DOHH2 (cell line): ENCODE measurements at regions not wholly inside any gene's neighbourhood (a gene's known extent, or its start where the extent isn't known, plus 50 kb on each side); places are given as distances from the start of the nearest gene placed in this dataset.

Experiments used
- H3F3A ChIP-seq: fragments of 200-600 bp; sonication (generic), shearing (Covaris generic); 2 replicates; pipeline ENCODE4 v1.6.0; 2016; ENCODE audit warnings: antibody characterized with exemption, mild to moderate bottlenecking; ENCODE audit not compliant: control insufficient read depth, insufficient read depth
- H3K27ac ChIP-seq: fragments of 200-600 bp; sonication (generic); 2 replicates; pipeline ENCODE4 v1.5.1; 2014; ENCODE audit warnings: low read depth, mild to moderate bottlenecking, low read length, moderate library complexity
- H3K27me3 ChIP-seq: fragments of 200-600 bp; sonication (generic); 2 replicates; pipeline ENCODE4 v1.6.1; 2014; ENCODE audit warnings: mild to moderate bottlenecking, low read length, mixed read lengths; ENCODE audit not compliant: control insufficient read depth
- H3K36me3 ChIP-seq: fragments of 200-600 bp; sonication (generic); 2 replicates; pipeline ENCODE4 v1.6.1; 2014; ENCODE audit warnings: mild to moderate bottlenecking, low read length, moderate library complexity, mixed read lengths; ENCODE audit not compliant: control insufficient read depth
- H3K4me1 ChIP-seq: fragments of 200-600 bp; sonication (generic); 2 replicates; pipeline ENCODE4 v1.6.1; 2014; ENCODE audit warnings: mild to moderate bottlenecking, low read length, mixed read lengths; ENCODE audit not compliant: control insufficient read depth
- H3K4me2 ChIP-seq: fragments of 200-600 bp; sonication (generic); 2 replicates; pipeline ENCODE4 v1.6.0; 2014; ENCODE audit warnings: mild to moderate bottlenecking, low read length, moderate library complexity
- H3K4me3 ChIP-seq: fragments of 200-600 bp; sonication (generic); 2 replicates; pipeline ENCODE4 v1.5.1; 2014; ENCODE audit warnings: mild to moderate bottlenecking, low read length, mixed read lengths
- H3K79me2 ChIP-seq: fragments of 200-600 bp; sonication (generic); 2 replicates; pipeline ENCODE4 v1.6.1; 2014; ENCODE audit warnings: mild to moderate bottlenecking, low read length, mixed read lengths; ENCODE audit not compliant: control insufficient read depth
- H3K9me2 ChIP-seq: fragments of 200-600 bp; sonication (generic); replicated peaks from 2 replicates; pipeline ENCODE4 v1.6.1; 2014; ENCODE audit warnings: mild to moderate bottlenecking, low read length, mixed read lengths; ENCODE audit not compliant: control insufficient read depth
- H3K9me3 ChIP-seq: fragments of 200-600 bp; sonication (generic); 2 replicates; pipeline ENCODE4 v1.6.1; 2014; ENCODE audit warnings: antibody characterized with exemption, low read length, mixed read lengths; ENCODE audit not compliant: control insufficient read depth, insufficient read depth
- H4K20me1 ChIP-seq: fragments of 200-600 bp; sonication (generic); 2 replicates; pipeline ENCODE4 v1.6.0; 2014; ENCODE audit warnings: low read depth, mild to moderate bottlenecking, antibody characterized with exemption, low read length, moderate library complexity; ENCODE audit not compliant: control insufficient read depth, insufficient read depth
- EZH2phosphoT487 ChIP-seq: fragments of 200-600 bp; sonication (generic); IDR thresholded peaks from 2 replicates; pipeline ENCODE4 v1.6.1; 2017; ENCODE audit warnings: borderline replicate concordance, mild to moderate bottlenecking, antibody characterized with exemption, low read length, moderate library complexity, mixed read lengths
- TF ChIP-seq, protein P1 (sequence below): fragments of 200-600 bp; sonication (generic); IDR thresholded peaks from one replicate; pipeline ENCODE4 v1.5.1; 2014; ENCODE audit warnings: antibody characterized with exemption, mild to moderate bottlenecking, low read depth, low read length; ENCODE audit not compliant: poor library complexity, severe bottlenecking

DNA sequence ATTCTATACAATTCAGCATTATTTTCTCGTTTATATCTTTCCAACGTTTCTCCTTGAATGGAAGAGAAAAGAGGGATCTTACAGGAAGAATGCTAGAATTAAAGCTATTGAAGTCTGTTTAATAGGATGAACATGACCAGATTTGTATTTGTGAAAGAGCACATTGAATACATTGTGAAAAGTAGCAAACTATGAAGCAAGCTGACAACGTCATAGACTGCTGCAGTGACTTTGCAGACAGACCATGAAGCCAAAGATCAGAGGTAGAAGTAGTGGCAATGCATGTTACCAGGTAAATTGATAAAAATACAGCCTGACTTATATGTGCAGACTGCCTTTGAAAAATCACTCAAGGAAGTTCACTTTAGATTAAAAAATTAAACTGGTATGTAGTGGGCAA, 146.1 kb downstream of the RASSF9 start:
- H3K4me2 ChIP-seq, result no peak overlapping the region
- no peaks in the 10 kb centered on the region for H3K4me1 ChIP-seq
- H3F3A ChIP-seq, result no peaks in the 10 kb centered on the region
- no peaks in the 10 kb centered on the region for H3K36me3 ChIP-seq
- H3K27ac ChIP-seq, result no peak overlapping the region
- no peaks in the 10 kb centered on the region for H3K27me3 ChIP-seq
- no peaks in the 10 kb centered on the region for H3K9me2 ChIP-seq
- H3K79me2 ChIP-seq, result no peaks in the 10 kb centered on the region
- no peaks in the 10 kb centered on the region for H4K20me1 ChIP-seq
- no peak overlapping the region for H3K4me3 ChIP-seq
- no peaks in the 10 kb centered on the region for H3K9me3 ChIP-seq
- TF ChIP-seq EZH2phosphoT487, result no peak
- TF ChIP-seq, protein P1, sequence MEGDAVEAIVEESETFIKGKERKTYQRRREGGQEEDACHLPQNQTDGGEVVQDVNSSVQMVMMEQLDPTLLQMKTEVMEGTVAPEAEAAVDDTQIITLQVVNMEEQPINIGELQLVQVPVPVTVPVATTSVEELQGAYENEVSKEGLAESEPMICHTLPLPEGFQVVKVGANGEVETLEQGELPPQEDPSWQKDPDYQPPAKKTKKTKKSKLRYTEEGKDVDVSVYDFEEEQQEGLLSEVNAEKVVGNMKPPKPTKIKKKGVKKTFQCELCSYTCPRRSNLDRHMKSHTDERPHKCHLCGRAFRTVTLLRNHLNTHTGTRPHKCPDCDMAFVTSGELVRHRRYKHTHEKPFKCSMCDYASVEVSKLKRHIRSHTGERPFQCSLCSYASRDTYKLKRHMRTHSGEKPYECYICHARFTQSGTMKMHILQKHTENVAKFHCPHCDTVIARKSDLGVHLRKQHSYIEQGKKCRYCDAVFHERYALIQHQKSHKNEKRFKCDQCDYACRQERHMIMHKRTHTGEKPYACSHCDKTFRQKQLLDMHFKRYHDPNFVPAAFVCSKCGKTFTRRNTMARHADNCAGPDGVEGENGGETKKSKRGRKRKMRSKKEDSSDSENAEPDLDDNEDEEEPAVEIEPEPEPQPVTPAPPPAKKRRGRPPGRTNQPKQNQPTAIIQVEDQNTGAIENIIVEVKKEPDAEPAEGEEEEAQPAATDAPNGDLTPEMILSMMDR, result no peak

DNA sequence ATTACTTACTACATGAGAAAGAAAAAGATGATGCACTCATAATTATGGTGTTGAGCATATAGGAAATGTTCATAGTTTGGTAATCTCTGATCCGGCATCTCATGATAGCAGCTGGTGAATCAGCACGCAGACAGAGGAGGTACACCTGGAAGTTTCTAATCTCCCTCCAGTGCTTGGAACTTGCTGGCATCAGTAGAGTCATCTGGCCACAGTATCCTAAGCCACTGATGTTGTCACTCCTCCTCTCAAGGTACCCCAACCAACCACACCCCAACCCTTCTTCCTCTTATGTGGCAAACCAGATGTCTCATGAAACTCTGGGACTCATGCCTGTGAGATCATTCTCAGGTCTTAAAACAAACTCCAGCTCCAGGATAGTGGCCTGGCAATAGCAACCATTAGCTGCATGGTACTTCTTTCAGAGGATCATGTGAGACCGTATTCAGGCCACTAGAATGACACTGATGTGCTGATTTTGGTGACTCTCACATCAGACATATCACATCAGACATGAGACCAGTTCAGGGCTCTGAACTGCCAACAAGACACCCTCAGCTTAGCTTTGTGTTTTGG, 143.0 kb downstream of the RASSF9 start:
- TF ChIP-seq, protein P1, result no peak
- TF ChIP-seq EZH2phosphoT487, result no peak
- H3K36me3 ChIP-seq, result no peaks in the 10 kb centered on the region
- H3K4me1 ChIP-seq, result no peaks in the 10 kb centered on the region

DNA sequence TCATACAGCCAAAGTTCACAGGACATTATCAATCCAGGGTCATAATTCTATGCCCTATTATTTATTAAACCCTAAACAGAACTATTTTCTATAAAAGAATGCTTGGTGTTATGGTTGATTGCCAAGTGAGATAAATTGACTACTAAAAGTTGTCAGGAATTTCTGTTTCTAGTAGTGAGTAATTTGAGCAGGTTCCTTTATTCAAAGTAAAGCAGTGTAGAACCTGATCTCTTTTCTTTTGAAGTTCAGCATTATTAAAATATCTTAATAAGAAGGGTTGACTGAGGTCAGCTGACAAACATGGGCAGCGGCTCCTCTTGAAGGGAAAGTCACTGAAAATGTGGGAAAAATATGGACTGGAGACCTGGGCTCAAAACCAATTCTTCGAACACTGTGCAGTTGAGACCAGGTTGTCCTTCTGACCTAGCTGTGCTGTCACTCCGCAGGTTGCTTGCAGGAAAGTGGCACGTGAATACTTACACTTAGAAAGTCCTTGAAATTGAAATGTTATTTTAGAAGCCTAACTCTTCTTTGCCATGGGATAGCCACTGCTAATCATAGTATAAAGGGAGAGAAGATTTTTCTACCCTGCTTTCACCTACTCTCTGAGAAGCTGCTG, 141.0 kb downstream of the RASSF9 start:
- Histone ChIP-seq H3K9me2 (no peaks in the 10 kb centered on the region), H3K36me3 (no peaks in the 10 kb centered on the region), H3F3A (no peaks in the 10 kb centered on the region), H3K4me3 (no peak overlapping the region), H3K27ac (no peak overlapping the region), H3K79me2 (no peaks in the 10 kb centered on the region), H3K4me2 (no peak overlapping the region), H3K27me3 (no peaks in the 10 kb centered on the region), H4K20me1 (no peaks in the 10 kb centered on the region), H3K4me1 (no peaks in the 10 kb centered on the region), H3K9me3 (no peaks in the 10 kb centered on the region)
- TF ChIP-seq EZH2phosphoT487, result no peak
- TF ChIP-seq, protein P1, result no peak

More for the DNA sequence above, 143.0 kb downstream of the RASSF9 start:
- H4K20me1 ChIP-seq, result no peaks in the 10 kb centered on the region
- no peaks in the 10 kb centered on the region for H3F3A ChIP-seq
- no peaks in the 10 kb centered on the region for H3K27me3 ChIP-seq
- H3K9me3 ChIP-seq, result no peaks in the 10 kb centered on the region
- H3K4me3 ChIP-seq, result no peak overlapping the region
- H3K9me2 ChIP-seq, result no peaks in the 10 kb centered on the region
- H3K27ac ChIP-seq, result no peak overlapping the region
- H3K4me2 ChIP-seq, result no peak overlapping the region
- H3K79me2 ChIP-seq, result no peaks in the 10 kb centered on the region
